ENCODE measurements at regions not wholly inside any gene's neighbourhood (a gene's known extent, or its start where the extent isn't known, plus 50 kb on each side); places are given as distances from the start of the nearest gene placed in this dataset.

DNA sequence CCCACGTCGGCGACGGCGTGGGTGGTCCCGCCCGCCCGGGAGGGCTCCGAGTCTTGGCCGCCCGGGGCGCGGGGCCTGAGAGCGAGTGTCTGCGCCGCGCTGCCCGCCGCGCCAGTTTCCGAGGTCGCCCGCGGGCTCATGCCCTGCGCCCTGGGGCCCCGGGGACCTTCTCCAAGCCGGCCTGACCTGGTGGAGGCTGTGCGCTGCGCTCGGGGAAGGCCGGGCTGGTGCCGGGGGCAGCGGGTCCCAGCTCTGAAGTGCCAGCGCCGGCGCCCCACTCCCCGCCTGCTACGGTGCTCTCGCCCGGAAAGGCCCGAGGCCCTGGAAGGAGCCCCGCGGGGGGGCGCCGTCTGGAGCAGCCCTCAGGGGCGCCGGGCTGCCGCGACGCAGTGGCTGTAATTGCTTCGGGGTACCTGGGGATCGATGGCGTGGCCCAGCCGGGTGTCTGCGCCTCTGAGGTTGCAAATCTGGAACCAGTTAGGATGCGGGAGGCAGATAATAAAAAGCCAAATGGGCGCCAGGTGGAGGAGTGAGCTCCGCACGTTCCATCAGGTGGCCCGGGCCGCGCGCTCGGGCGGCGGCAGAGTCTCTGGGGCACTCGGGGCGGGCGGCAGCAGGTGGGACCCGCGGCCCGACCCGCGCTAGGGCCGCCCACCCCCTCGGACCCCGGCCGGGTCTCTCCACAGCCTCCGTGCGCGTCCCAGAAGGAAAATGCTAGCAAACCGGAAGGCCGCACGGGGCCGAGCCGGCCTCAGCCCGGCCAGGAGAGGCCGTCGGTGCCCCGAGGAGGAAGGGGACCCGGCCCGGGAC lies 102.3 kb upstream of the DIO3 start:
- DNase-seq (ENCODE audit: low read depth), result no peak
- TF ChIP-seq, protein P1, sequence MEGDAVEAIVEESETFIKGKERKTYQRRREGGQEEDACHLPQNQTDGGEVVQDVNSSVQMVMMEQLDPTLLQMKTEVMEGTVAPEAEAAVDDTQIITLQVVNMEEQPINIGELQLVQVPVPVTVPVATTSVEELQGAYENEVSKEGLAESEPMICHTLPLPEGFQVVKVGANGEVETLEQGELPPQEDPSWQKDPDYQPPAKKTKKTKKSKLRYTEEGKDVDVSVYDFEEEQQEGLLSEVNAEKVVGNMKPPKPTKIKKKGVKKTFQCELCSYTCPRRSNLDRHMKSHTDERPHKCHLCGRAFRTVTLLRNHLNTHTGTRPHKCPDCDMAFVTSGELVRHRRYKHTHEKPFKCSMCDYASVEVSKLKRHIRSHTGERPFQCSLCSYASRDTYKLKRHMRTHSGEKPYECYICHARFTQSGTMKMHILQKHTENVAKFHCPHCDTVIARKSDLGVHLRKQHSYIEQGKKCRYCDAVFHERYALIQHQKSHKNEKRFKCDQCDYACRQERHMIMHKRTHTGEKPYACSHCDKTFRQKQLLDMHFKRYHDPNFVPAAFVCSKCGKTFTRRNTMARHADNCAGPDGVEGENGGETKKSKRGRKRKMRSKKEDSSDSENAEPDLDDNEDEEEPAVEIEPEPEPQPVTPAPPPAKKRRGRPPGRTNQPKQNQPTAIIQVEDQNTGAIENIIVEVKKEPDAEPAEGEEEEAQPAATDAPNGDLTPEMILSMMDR (IDR thresholded peaks at IDR 0.05; ENCODE audit: insufficient read depth, low read depth, low read length), result no peak
- no peak overlapping the region for H3K4me3 ChIP-seq (ENCODE audit: low read depth, low read length)

- H3K4me3 ChIP-seq (ENCODE audit: low read depth, low read length), result no peak overlapping the region
- TF ChIP-seq, protein P1 (IDR thresholded peaks at IDR 0.05; ENCODE audit: insufficient read depth, low read depth, low read length), result no peak
- DNase-seq (ENCODE audit: low read depth), result no peak
Measured at GRCh38 chr14:101459551-101459900, 101.8 kb upstream of the DIO3 start.

DNA sequence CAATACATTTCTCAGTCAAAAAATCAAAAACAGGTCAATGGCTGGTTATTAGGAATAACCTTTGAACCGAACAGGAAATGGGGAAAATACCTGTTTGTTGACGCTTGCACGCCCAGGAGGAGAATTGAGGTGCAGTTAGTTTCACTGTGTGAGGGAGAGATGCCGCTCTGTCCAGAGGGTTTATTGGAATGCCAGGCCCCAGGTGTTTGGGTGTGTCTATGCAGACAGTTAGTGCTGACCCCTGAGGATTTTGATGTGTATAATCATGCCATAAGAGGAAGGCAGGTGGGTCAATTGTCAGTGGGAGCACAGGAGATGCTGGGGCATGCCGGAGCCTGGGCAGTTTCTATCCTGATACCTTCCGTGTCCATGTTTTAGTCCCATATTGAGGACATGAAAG lies 100.8 kb upstream of the DIO3 start:
- H3K4me3 ChIP-seq (ENCODE audit: low read depth, low read length), result no peak overlapping the region
- TF ChIP-seq, protein P1 (IDR thresholded peaks at IDR 0.05; ENCODE audit: insufficient read depth, low read depth, low read length), result no peak
- no peak for DNase-seq (ENCODE audit: low read depth)

DNA sequence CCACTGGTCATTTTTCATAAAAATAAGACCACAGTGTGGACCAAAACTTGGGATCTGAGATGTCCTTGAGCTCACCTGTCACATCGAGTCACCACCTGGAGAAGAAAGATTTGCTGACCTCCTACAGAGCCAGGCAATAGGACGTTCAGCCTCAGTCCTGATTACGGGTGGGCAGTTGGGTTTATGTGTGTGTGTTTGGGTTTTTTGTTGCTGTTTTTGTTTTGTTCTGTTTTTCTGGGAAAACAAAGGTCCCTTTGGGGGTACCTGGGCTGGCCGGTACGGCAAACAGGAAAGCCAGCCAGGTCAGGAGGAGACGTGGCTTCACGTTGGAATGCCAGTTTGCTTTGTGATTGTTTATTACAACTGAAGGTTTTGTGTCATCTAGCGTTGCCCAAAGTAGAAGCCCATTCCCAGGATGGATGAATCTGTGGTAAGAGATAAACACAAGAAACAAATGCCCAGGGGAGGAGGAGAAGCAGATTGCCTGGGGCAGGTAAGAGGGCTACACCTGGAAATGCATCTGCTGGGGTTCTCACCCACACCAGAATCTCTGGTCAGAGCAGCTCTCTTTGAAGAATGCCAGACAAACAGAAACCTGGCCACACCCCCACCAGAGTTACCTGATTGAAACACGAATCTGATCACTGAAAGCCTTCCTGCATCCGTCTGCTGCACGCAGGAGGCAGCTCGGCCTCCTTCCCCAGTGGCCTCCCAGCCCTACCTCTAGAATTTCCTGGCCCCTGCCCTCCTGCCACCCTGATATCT lies 100.1 kb upstream of the DIO3 start:
- no peak overlapping the region for H3K4me3 ChIP-seq (ENCODE audit: low read depth, low read length)
- TF ChIP-seq, protein P1 (IDR thresholded peaks at IDR 0.05; ENCODE audit: insufficient read depth, low read depth, low read length), result no peak
- DNase-seq (ENCODE audit: low read depth), result no peak

- no peak overlapping the region for H3K4me3 ChIP-seq (ENCODE audit: low read depth, low read length)
- TF ChIP-seq, protein P1 (IDR thresholded peaks at IDR 0.05; ENCODE audit: insufficient read depth, low read depth, low read length), result no peak
- no peak for DNase-seq (ENCODE audit: low read depth)
Measured at GRCh38 chr14:101461891-101462290, 99.4 kb upstream of the DIO3 start.

GRCh38 chr14:101462726-101463565 lies 98.3 kb upstream of the DIO3 start:
- no peak overlapping the region for H3K4me3 ChIP-seq (ENCODE audit: low read depth, low read length)
- TF ChIP-seq, protein P1 (IDR thresholded peaks at IDR 0.05; ENCODE audit: insufficient read depth, low read depth, low read length), result no peak
- DNase-seq (ENCODE audit: low read depth), result no peak
